ENCODE measurements at regions not wholly inside any gene's neighbourhood (a gene's known extent, or its start where the extent isn't known, plus 50 kb on each side); places are given as distances from the start of the nearest gene placed in this dataset.
A peak's percentile ranks its signal among the peaks of the same experiment; 100 is the strongest.

GRCh38 chr9:16335788-16336580 lies 534.5 kb downstream of the BNC2 start:
- Mint-ChIP-seq H3K9me3 (no peaks in the 10 kb centered on the region), H3K36me3 (ENCODE audit: low read depth) (no peaks in the 10 kb centered on the region), H3K27me3 (no peaks in the 10 kb centered on the region), H3K4me3 (no peak overlapping the region), H3K4me1 (ENCODE audit: low read depth) (no peaks in the 10 kb centered on the region), H3K27ac (no peak overlapping the region)
- ChIA-PET POLR2A (no interaction called here), CTCF (no interaction called here)
- intact Hi-C loops (cut with DNase I, micrococcal nuclease), result loop anchor here in 1 of 2 experiments (10.0 kb wide), 1 partner anchor 61 kb away; no protein-coding TSS in a partner anchor
- H3K4me3 ChIP-seq (ENCODE audit: low read length), result no peak overlapping the region
- H3K36me3 ChIP-seq (ENCODE audit: insufficient read depth, low read length), result no peaks in the 10 kb centered on the region
- DNase-seq, result peak in 2 of 14 experiments; percentile 29 to 36
- H3K9me3 ChIP-seq (ENCODE audit: control insufficient read depth in 1 of 2, insufficient read depth in 1 of 2, low read length in 2 of 2), result peaks cover 0 to 24% of the 10 kb centered on the region in 2 experiments
- no peak for TF ChIP-seq CTCF (IDR thresholded peaks at IDR 0.05)
- no peaks in the 10 kb centered on the region for H3K4me1 ChIP-seq (ENCODE audit: insufficient read depth, low read length)
- H3K27ac ChIP-seq (ENCODE audit: low read depth in 1 of 2, low read length in 2 of 2), result no peak overlapping the region
- no peaks in the 10 kb centered on the region for H3K27me3 ChIP-seq (ENCODE audit: control insufficient read depth in 1 of 2, insufficient read depth in 2 of 2, low read length in 2 of 2)
- ATAC-seq (ENCODE audit: poor library complexity), result no peak

GRCh38 chr9:16336833-16337232 lies 533.6 kb downstream of the BNC2 start:
- intact Hi-C loops (cut with DNase I, micrococcal nuclease), result loop anchor here in 1 of 2 experiments (10.0 kb wide), 1 partner anchor 62 kb away; no protein-coding TSS in a partner anchor

GRCh38 chr9:16337322-16338029 lies 533.0 kb downstream of the BNC2 start:
- H3K4me3 Mint-ChIP-seq, result no peak overlapping the region
- no peak for ATAC-seq (ENCODE audit: poor library complexity)
- H3K36me3 Mint-ChIP-seq (ENCODE audit: low read depth), result no peaks in the 10 kb centered on the region
- ChIA-PET CTCF (no interaction called here), POLR2A (no interaction called here)
- peak in 2 of 14 experiments; percentile 9 to 16 for DNase-seq
- H3K4me1 ChIP-seq (ENCODE audit: insufficient read depth, low read length), result no peaks in the 10 kb centered on the region
- H3K27me3 Mint-ChIP-seq, result no peaks in the 10 kb centered on the region
- no peak for TF ChIP-seq CTCF (IDR thresholded peaks at IDR 0.05)
- H3K27ac ChIP-seq (ENCODE audit: low read depth in 1 of 2, low read length in 2 of 2), result no peak overlapping the region
- H3K36me3 ChIP-seq (ENCODE audit: insufficient read depth, low read length), result no peaks in the 10 kb centered on the region
- H3K9me3 Mint-ChIP-seq, result no peaks in the 10 kb centered on the region
- no peaks in the 10 kb centered on the region for H3K27me3 ChIP-seq (ENCODE audit: control insufficient read depth in 1 of 2, insufficient read depth in 2 of 2, low read length in 2 of 2)
- no peaks in the 10 kb centered on the region for H3K4me1 Mint-ChIP-seq (ENCODE audit: low read depth)
- intact Hi-C loops (cut with DNase I, micrococcal nuclease), result loop anchor here in 1 of 2 experiments (10.0 kb wide), 1 partner anchor 63 kb away; no protein-coding TSS in a partner anchor
- H3K27ac Mint-ChIP-seq, result no peak overlapping the region
- H3K4me3 ChIP-seq (ENCODE audit: low read length), result no peak overlapping the region
- peaks cover 0 to 22% of the 10 kb centered on the region in 2 experiments for H3K9me3 ChIP-seq (ENCODE audit: control insufficient read depth in 1 of 2, insufficient read depth in 1 of 2, low read length in 2 of 2)

More at GRCh38 chr9:16336833-16337232, 533.6 kb downstream of the BNC2 start:
- ChIA-PET CTCF (no interaction called here), POLR2A (no interaction called here)
- H3K36me3 ChIP-seq (ENCODE audit: insufficient read depth, low read length), result no peaks in the 10 kb centered on the region
- Mint-ChIP-seq H3K27ac (no peak overlapping the region), H3K36me3 (ENCODE audit: low read depth) (no peaks in the 10 kb centered on the region), H3K27me3 (no peaks in the 10 kb centered on the region), H3K9me3 (no peaks in the 10 kb centered on the region), H3K4me1 (ENCODE audit: low read depth) (no peaks in the 10 kb centered on the region), H3K4me3 (no peak overlapping the region)
- TF ChIP-seq CTCF (IDR thresholded peaks at IDR 0.05), result no peak
- H3K27ac ChIP-seq (ENCODE audit: low read depth in 1 of 2, low read length in 2 of 2), result no peak overlapping the region
- no peak for DNase-seq
- no peak overlapping the region for H3K4me3 ChIP-seq (ENCODE audit: low read length)
- H3K27me3 ChIP-seq (ENCODE audit: control insufficient read depth in 1 of 2, insufficient read depth in 2 of 2, low read length in 2 of 2), result no peaks in the 10 kb centered on the region
- peaks cover 0 to 24% of the 10 kb centered on the region in 2 experiments for H3K9me3 ChIP-seq (ENCODE audit: control insufficient read depth in 1 of 2, insufficient read depth in 1 of 2, low read length in 2 of 2)
- no peaks in the 10 kb centered on the region for H3K4me1 ChIP-seq (ENCODE audit: insufficient read depth, low read length)
- no peak for ATAC-seq (ENCODE audit: poor library complexity)

Data from CD4-positive, alpha-beta T cell (primary cell).